IMR-90 (cell line): ENCODE measurements at regions not wholly inside any gene's neighbourhood (a gene's known extent, or its start where the extent isn't known, plus 50 kb on each side); places are given as distances from the start of the nearest gene placed in this dataset.

Experiments used
- ATAC-seq: fragments of 200-7000 bp; cut with Tn5 transposase; 2 replicates; pipeline ENCODE4 v1.9.1; 2020; ENCODE audit warnings: low read depth, mild to moderate bottlenecking, moderate library complexity
- BruUV-seq: library from RNA; stranded (reverse); fragments of 400-500 nt; replicated peaks from 2 replicates; lab custom pipeline; 2021; lab: Mats Ljungman, UMichigan
- CTCF ChIA-PET: fragments of 300-600 bp; formaldehyde crosslinking; extraction: SDS; loops from one replicate; lab custom pipeline; 2021; ENCODE audit warnings: antibody characterized with exemption; lab: Yijun Ruan, JAX
- POLR2A ChIA-PET: fragments of 300-600 bp; sonication (Branson Sonifier 250); formaldehyde crosslinking; loops from one replicate; lab custom pipeline; 2022; ENCODE audit warnings: antibody characterized with exemption; ENCODE audit not compliant: unreplicated experiment; lab: Charles Lee
- DNase-seq: peaks from one replicate; pipeline ENCODE4 v3.0.0; 2013
- H2AFZ ChIP-seq: replicated peaks from 2 replicates; pipeline ENCODE3; 2013; ENCODE audit warnings: low read length, mild to moderate bottlenecking; ENCODE audit not compliant: poor library complexity
- H2AK5ac ChIP-seq: 2 replicates; pipeline ENCODE4 v1.6.1; 2013; ENCODE audit warnings: low read depth, low read length, inconsistent platforms
- H2AK9ac ChIP-seq: replicated peaks from 2 replicates; pipeline ENCODE3; 2013; ENCODE audit warnings: mild to moderate bottlenecking, low read depth, low read length, moderate library complexity; ENCODE audit not compliant: poor library complexity
- H2BK120ac ChIP-seq: 2 replicates; pipeline ENCODE4 v1.6.1; 2013; ENCODE audit warnings: low read depth, low read length, inconsistent platforms
- H2BK15ac ChIP-seq: 3 replicates; pipeline ENCODE4 v1.6.1; 2013; ENCODE audit warnings: low read depth, low read length, inconsistent platforms
- H2BK20ac ChIP-seq: 2 replicates; pipeline ENCODE4 v1.6.1; 2013; ENCODE audit warnings: low read depth, mild to moderate bottlenecking, inconsistent platforms, low read length, moderate library complexity
- H2BK5ac ChIP-seq: 2 replicates; pipeline ENCODE4 v1.6.1; 2013; ENCODE audit warnings: mild to moderate bottlenecking, low read depth, low read length, inconsistent platforms; ENCODE audit not compliant: poor library complexity, severe bottlenecking
- H3K14ac ChIP-seq: replicated peaks from 2 replicates; pipeline ENCODE4 v1.6.1; 2013; ENCODE audit warnings: low read depth, low read length, inconsistent platforms
- H3K18ac ChIP-seq: 2 replicates; pipeline ENCODE4 v1.6.1; 2013; ENCODE audit warnings: low read depth, low read length, control low read depth
- H3K23ac ChIP-seq: 2 replicates; pipeline ENCODE4 v1.6.1; 2013; ENCODE audit warnings: low read depth, low read length, inconsistent platforms
- H3K27ac ChIP-seq: 2 replicates; pipeline ENCODE4 v1.5.1; 2013; ENCODE audit warnings: mild to moderate bottlenecking, control low read depth, low read length; ENCODE audit not compliant: insufficient read depth
- H3K27me3 ChIP-seq: 2 replicates; pipeline ENCODE4 v1.6.1; 2013; ENCODE audit warnings: low read length; ENCODE audit not compliant: control insufficient read depth, insufficient read depth
- H3K36me3 ChIP-seq: 2 replicates; pipeline ENCODE4 v1.6.1; 2013; ENCODE audit warnings: low read length, mixed read lengths; ENCODE audit not compliant: control insufficient read depth, insufficient read depth
- H3K4ac ChIP-seq: 2 replicates; pipeline ENCODE4 v1.6.1; 2013; ENCODE audit warnings: low read depth, low read length, inconsistent platforms
- H3K4me1 ChIP-seq: 2 replicates; pipeline ENCODE4 v1.6.1; 2013; ENCODE audit warnings: low read length, mixed read lengths; ENCODE audit not compliant: control insufficient read depth, insufficient read depth
- H3K4me2 ChIP-seq: 2 replicates; pipeline ENCODE4 v1.6.1; 2013; ENCODE audit warnings: low read depth, mild to moderate bottlenecking, control low read depth, low read length, moderate library complexity
- H3K4me3 ChIP-seq: 2 replicates; pipeline ENCODE4 v1.5.1; 2013; ENCODE audit warnings: low read depth, mild to moderate bottlenecking, control low read depth, low read length, moderate library complexity; ENCODE audit not compliant: insufficient read depth
- H3K56ac ChIP-seq: 2 replicates; pipeline ENCODE4 v1.6.1; 2013; ENCODE audit warnings: low read length, inconsistent platforms; ENCODE audit not compliant: insufficient read depth; ENCODE audit errors: extremely low read depth
- H3K79me1 ChIP-seq, 2 experiments: 2 replicates each; pipeline ENCODE4 v1.6.1; 2013; ENCODE audit warnings: low read length in 2 of 2, inconsistent platforms in 1 of 2, low read depth in 1 of 2
- H3K9ac ChIP-seq: 2 replicates; pipeline ENCODE4 v1.6.1; 2013; ENCODE audit warnings: low read depth, low read length, control low read depth
- H3K9me1 ChIP-seq: 2 replicates; pipeline ENCODE4 v1.6.1; 2013; ENCODE audit warnings: low read length, inconsistent platforms; ENCODE audit not compliant: insufficient read depth
- H3K9me3 ChIP-seq: 2 replicates; pipeline ENCODE4 v1.6.1; 2013; ENCODE audit warnings: low read length; ENCODE audit not compliant: control insufficient read depth, insufficient read depth
- H4K20me1 ChIP-seq: 2 replicates; pipeline ENCODE4 v1.6.1; 2013; ENCODE audit warnings: low read length, inconsistent platforms; ENCODE audit not compliant: insufficient read depth
- H4K5ac ChIP-seq: 2 replicates; pipeline ENCODE4 v1.6.1; 2013; ENCODE audit warnings: mild to moderate bottlenecking, low read depth, low read length, control low read depth
- H4K8ac ChIP-seq, 2 experiments: 2 replicates each; pipeline ENCODE4 v1.6.1; 2013; ENCODE audit warnings: low read depth in 2 of 2, low read length in 2 of 2, control low read depth in 1 of 2, inconsistent platforms in 1 of 2
- H4K91ac ChIP-seq: 2 replicates; pipeline ENCODE4 v1.6.1; 2013; ENCODE audit warnings: low read depth, low read length, inconsistent platforms; ENCODE audit not compliant: insufficient read depth
- BHLHE40 ChIP-seq: fragments of 150-350 bp; IDR thresholded peaks from 2 replicates; pipeline ENCODE4 v1.6.1; 2016; ENCODE audit warnings: mild to moderate bottlenecking, low read depth, low read length
- CEBPB ChIP-seq: IDR thresholded peaks from 2 replicates; pipeline ENCODE4 v1.6.1; 2012; ENCODE audit warnings: low read depth, low read length, improper control_type of control experiment
- CHD1 ChIP-seq: IDR thresholded peaks from 2 replicates; pipeline ENCODE4 v1.6.1; 2012; ENCODE audit warnings: low read depth, low read length, improper control_type of control experiment
- CTCF ChIP-seq: conservative IDR thresholded peaks from 2 replicates; pipeline ENCODE4 v1.5.1; 2012; ENCODE audit warnings: mild to moderate bottlenecking, low read depth, low read length, improper control_type of control experiment
- MAZ ChIP-seq: IDR thresholded peaks from 2 replicates; pipeline ENCODE4 v1.6.1; 2012; ENCODE audit warnings: low read depth, mild to moderate bottlenecking, low read length, improper control_type of control experiment, moderate library complexity, borderline replicate concordance
- MXI1 ChIP-seq: IDR thresholded peaks from 2 replicates; pipeline ENCODE4 v1.6.1; 2012; ENCODE audit warnings: low read depth, mild to moderate bottlenecking, low read length, moderate library complexity, borderline replicate concordance
- NFE2L2 ChIP-seq: fragments of 150-350 bp; IDR thresholded peaks from 2 replicates; pipeline ENCODE4 v1.6.1; 2016; ENCODE audit warnings: low read depth, mild to moderate bottlenecking, low read length
- RAD21 ChIP-seq: IDR thresholded peaks from 2 replicates; pipeline ENCODE4 v1.6.1; 2012; ENCODE audit warnings: low read length, improper control_type of control experiment
- RCOR1 ChIP-seq: IDR thresholded peaks from 2 replicates; pipeline ENCODE4 v1.6.1; 2012; ENCODE audit warnings: mild to moderate bottlenecking, low read length, improper control_type of control experiment; ENCODE audit not compliant: insufficient replicate concordance
- SMC3 ChIP-seq: fragments of 150-350 bp; IDR thresholded peaks from 2 replicates; pipeline ENCODE4 v1.6.1; 2016; ENCODE audit warnings: low read depth, mild to moderate bottlenecking, antibody characterized with exemption, low read length, moderate library complexity
- USF2 ChIP-seq: fragments of 150-350 bp; IDR thresholded peaks from 2 replicates; pipeline ENCODE4 v1.6.1; 2017; ENCODE audit warnings: mild to moderate bottlenecking, antibody characterized with exemption, low read length, low read depth
- WGBS, 2 experiments: methylation state at CpG; one replicate each; pipeline versions ENCODE4 v1.1.5 to v1.1.7; 2013; ENCODE audit warnings: missing lambda C conversion rate in 2 of 2; ENCODE audit not compliant: insufficient read length in 1 of 2; ENCODE audit errors: extremely low coverage in 2 of 2; 5-methylcytosine and 5-hydroxymethylcytosine counted together
- dilution Hi-C: fragments of 300-500 bp; cut with HindIII; formaldehyde crosslinking; loops from one replicate; pipeline ENCODE4 v1.14.3; 2018; ENCODE audit warnings: low sequenced_read_pairs; ENCODE audit not compliant: unreplicated experiment
- in situ Hi-C: fragments of 300-500 bp; cut with MboI; formaldehyde crosslinking; loops from 3 replicates; pipeline ENCODE4 v1.14.3; 2019; ENCODE audit warnings: low sequenced_read_pairs, inconsistent platforms, mixed read lengths
- intact Hi-C: fragments of 100-400 bp; cut with micrococcal nuclease; formaldehyde crosslinking; loops from 2 replicates; pipeline ENCODE4 v1.10.0; 2022

- H3K56ac ChIP-seq = no peak overlapping the region
- ChIA-PET POLR2A (interaction anchor here (0.6 kb wide), 1 partner anchor 451 kb away, joined by 5 read pairs; no protein-coding TSS in a partner anchor), CTCF (interaction anchor here (0.6 to 1.3 kb wide), 7 partner anchors 8 to 1181 kb away, joined by 3 to 6 read pairs (median 5); no protein-coding TSS in a partner anchor)
- in situ Hi-C loops (loop anchor here (25.0 kb wide), 1 partner anchor 791 kb away; no protein-coding TSS in a partner anchor), dilution Hi-C loops (no loop called here), intact Hi-C loops (loop anchor here (10.0 kb wide), 2 partner anchors 118 to 288 kb away; no protein-coding TSS in a partner anchor)
- no peak overlapping the region for H3K14ac ChIP-seq
- no peak overlapping the region for H3K4me3 ChIP-seq
- H4K8ac ChIP-seq = no peak overlapping the region
- TF ChIP-seq USF2 (no peak), SMC3 (peak; percentile 47), RCOR1 (no peak), CEBPB (no peak), MXI1 (no peak), RAD21 (peak; percentile 73), NFE2L2 (no peak), BHLHE40 (no peak), CTCF (peak; percentile 66), MAZ (no peak), CHD1 (no peak)
- no peaks in the 10 kb centered on the region for H4K20me1 ChIP-seq
- H3K23ac ChIP-seq = no peak overlapping the region
- no peaks in the 10 kb centered on the region for H3K27me3 ChIP-seq
- no peak overlapping the region for H3K4ac ChIP-seq
- no CpG with 5 or more reads among the region's 1 CpG for WGBS, 2 experiments
- peaks cover 7% of the 10 kb centered on the region for H3K9me3 ChIP-seq
- H3K18ac ChIP-seq = no peak overlapping the region
- H2BK15ac ChIP-seq = no peak overlapping the region
- H3K36me3 ChIP-seq = no peaks in the 10 kb centered on the region
- 0 out of 2 replicates have a peak overlapping the region, but pooled peaks have one; percentile 17 for H2AK5ac ChIP-seq
- H3K27ac ChIP-seq = no peak overlapping the region
- BruUV-seq = no TSS peak
- H2BK20ac ChIP-seq = no peak overlapping the region
- no peak overlapping the region for H3K4me2 ChIP-seq
- H2BK5ac ChIP-seq = no peak overlapping the region
- peak overlapping the region; percentile 0 for H2AFZ ChIP-seq
- H3K79me1 ChIP-seq = no peaks in the 10 kb centered on the region
- no peak overlapping the region for H4K5ac ChIP-seq
- DNase-seq (peak; percentile 47), ATAC-seq (peak; percentile 53)
- H2AK9ac ChIP-seq = no peak overlapping the region
- no peaks in the 10 kb centered on the region for H3K9me1 ChIP-seq
- H3K9ac ChIP-seq = no peak overlapping the region
- H4K91ac ChIP-seq = no peak overlapping the region
- no peak overlapping the region for H2BK120ac ChIP-seq
- H3K4me1 ChIP-seq = no peaks in the 10 kb centered on the region; the same call in 1 of the 2 replicates
These were observed 57.9 kb upstream of the TMEM72 start for GRCh38 chr10:44853148-44853734.
